ENCODE measurements at regions not wholly inside any gene's neighbourhood (a gene's known extent, or its start where the extent isn't known, plus 50 kb on each side); places are given as distances from the start of the nearest gene placed in this dataset.

DNA sequence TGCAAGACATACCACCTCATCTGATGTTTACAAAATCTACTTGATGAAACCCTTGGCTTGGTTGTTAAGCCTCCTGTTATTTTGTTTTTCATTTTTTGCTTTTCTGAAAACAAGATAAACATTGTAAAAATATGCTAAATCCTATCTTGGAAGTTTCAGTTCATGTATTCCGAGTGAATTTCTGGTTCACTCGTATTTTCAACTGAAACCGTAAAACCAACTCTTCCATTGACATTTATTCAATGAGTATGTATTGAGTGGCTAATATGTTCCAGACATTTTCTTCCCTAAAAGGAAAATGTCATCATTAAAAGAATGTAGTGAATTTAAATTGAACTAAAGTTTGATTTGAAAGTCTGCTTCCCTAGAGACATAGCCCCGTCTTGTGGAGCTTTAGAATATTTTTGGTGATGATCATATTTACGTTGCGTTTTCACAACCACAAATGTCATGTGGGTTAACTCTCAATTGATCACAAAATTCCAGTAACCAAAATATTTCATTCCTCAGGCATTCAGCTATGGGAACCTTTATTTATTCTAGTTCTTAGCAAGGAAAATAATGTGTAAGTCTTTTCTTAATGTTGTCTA lies 204.2 kb downstream of the MBD2 start:
- Histone ChIP-seq H4K20me1 (ENCODE audit: control insufficient read depth, insufficient read depth, low read length, poor library complexity, severe bottlenecking) (no peaks in the 10 kb centered on the region), H2AFZ (ENCODE audit: insufficient read depth, low read depth, low read length, poor library complexity, severe bottlenecking) (no peak overlapping the region), H3K4me1 (ENCODE audit: control insufficient read depth in 2 of 2, insufficient read depth in 2 of 2, low read length in 2 of 2) (no peaks in the 10 kb centered on the region), H3K4me3 (ENCODE audit: control extremely low read depth in 1 of 5, extremely low read depth in 1 of 5, insufficient read depth in 1 of 5, low read depth in 2 of 5, low read length in 4 of 5) (no peak overlapping the region), H3K27me3 (replicated peaks in 1 of 4; ENCODE audit: control extremely low read depth in 1 of 4, control insufficient read depth in 3 of 4, insufficient read depth in 4 of 4, low read length in 3 of 4) (no peaks in the 10 kb centered on the region), H3K27ac (ENCODE audit: low read length in 2 of 2) (no peak overlapping the region), H3K4me2 (replicated peaks; ENCODE audit: low read depth, low read length, poor library complexity, severe bottlenecking) (no peak overlapping the region), H3K36me3 (replicated peaks in 1 of 2; ENCODE audit: control extremely low read depth in 1 of 2, control insufficient read depth in 1 of 2, extremely low read depth in 1 of 2, insufficient read depth in 2 of 2, low read length in 1 of 2) (no peaks in the 10 kb centered on the region), H3K9me3 (ENCODE audit: control extremely low read depth in 1 of 3, control insufficient read depth in 2 of 3, insufficient read depth in 1 of 3, low read length in 2 of 3) (no peaks in the 10 kb centered on the region), H3K9ac (ENCODE audit: low read length) (no peak overlapping the region), H3K79me2 (ENCODE audit: control insufficient read depth, insufficient read depth, low read length) (no peaks in the 10 kb centered on the region)
- no peak for ATAC-seq (ENCODE audit: low read depth)
- WGBS (ENCODE audit: insufficient coverage), result no CpG with 5 or more reads among the region's 6 CpGs
- no peak overlapping the region for H3K27ac Mint-ChIP-seq
- no peaks in the 10 kb centered on the region for H3K4me1 Mint-ChIP-seq
- H3K27me3 Mint-ChIP-seq, result peaks cover 9% of the 10 kb centered on the region
- H3K9me3 Mint-ChIP-seq (ENCODE audit: insufficient read depth), result no peaks in the 10 kb centered on the region
- POLR2A ChIA-PET, result no interaction called here
- no peak for DNase-seq
- no peak overlapping the region for H3K4me3 Mint-ChIP-seq
- TF ChIP-seq EZH2 (IDR thresholded peaks at IDR 0.05; ENCODE audit: borderline replicate concordance, insufficient read depth, low read depth, low read length, poor library complexity, severe bottlenecking), result no peak
- TF ChIP-seq, protein P1, sequence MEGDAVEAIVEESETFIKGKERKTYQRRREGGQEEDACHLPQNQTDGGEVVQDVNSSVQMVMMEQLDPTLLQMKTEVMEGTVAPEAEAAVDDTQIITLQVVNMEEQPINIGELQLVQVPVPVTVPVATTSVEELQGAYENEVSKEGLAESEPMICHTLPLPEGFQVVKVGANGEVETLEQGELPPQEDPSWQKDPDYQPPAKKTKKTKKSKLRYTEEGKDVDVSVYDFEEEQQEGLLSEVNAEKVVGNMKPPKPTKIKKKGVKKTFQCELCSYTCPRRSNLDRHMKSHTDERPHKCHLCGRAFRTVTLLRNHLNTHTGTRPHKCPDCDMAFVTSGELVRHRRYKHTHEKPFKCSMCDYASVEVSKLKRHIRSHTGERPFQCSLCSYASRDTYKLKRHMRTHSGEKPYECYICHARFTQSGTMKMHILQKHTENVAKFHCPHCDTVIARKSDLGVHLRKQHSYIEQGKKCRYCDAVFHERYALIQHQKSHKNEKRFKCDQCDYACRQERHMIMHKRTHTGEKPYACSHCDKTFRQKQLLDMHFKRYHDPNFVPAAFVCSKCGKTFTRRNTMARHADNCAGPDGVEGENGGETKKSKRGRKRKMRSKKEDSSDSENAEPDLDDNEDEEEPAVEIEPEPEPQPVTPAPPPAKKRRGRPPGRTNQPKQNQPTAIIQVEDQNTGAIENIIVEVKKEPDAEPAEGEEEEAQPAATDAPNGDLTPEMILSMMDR (IDR thresholded peaks at IDR 0.05), result no peak
- intact Hi-C loops (cut with micrococcal nuclease), result no loop called here
- CTCF ChIA-PET, result no interaction called here

DNA sequence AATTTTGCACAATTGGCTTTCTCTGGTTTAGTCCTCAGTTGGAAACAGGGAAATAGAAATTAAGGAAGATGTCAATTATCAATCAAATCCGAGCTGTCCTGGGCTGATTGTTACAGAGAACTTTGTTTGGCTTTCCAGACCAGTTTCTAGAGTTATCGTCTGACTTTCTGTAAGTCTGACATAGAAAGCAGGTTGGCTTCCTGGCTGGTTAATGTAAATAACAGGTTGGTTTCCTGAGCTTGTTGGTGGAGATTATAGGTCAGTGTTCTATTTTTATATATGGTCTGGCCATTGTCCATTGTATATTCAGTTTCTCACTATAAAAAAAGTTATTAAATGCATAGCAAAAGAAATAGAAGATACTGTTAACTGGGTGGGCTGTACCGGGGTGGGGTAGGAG lies 204.8 kb downstream of the MBD2 start:
- no peaks in the 10 kb centered on the region for H4K20me1 ChIP-seq (ENCODE audit: control insufficient read depth, insufficient read depth, low read length, poor library complexity, severe bottlenecking)
- no peaks in the 10 kb centered on the region for H3K36me3 ChIP-seq (replicated peaks in 1 of 2; ENCODE audit: control extremely low read depth in 1 of 2, control insufficient read depth in 1 of 2, extremely low read depth in 1 of 2, insufficient read depth in 2 of 2, low read length in 1 of 2)
- Mint-ChIP-seq H3K9me3 (ENCODE audit: insufficient read depth) (no peaks in the 10 kb centered on the region), H3K4me1 (no peaks in the 10 kb centered on the region), H3K27ac (no peak overlapping the region), H3K27me3 (peaks cover 9% of the 10 kb centered on the region), H3K4me3 (no peak overlapping the region)
- no peak overlapping the region for H3K27ac ChIP-seq (ENCODE audit: low read length in 2 of 2)
- H3K27me3 ChIP-seq (replicated peaks in 1 of 4; ENCODE audit: control extremely low read depth in 1 of 4, control insufficient read depth in 3 of 4, insufficient read depth in 4 of 4, low read length in 3 of 4), result no peaks in the 10 kb centered on the region
- no peak overlapping the region for H3K9ac ChIP-seq (ENCODE audit: low read length)
- no peak for ATAC-seq (ENCODE audit: low read depth)
- no peak for TF ChIP-seq EZH2 (IDR thresholded peaks at IDR 0.05; ENCODE audit: borderline replicate concordance, insufficient read depth, low read depth, low read length, poor library complexity, severe bottlenecking)
- TF ChIP-seq, protein P1 (IDR thresholded peaks at IDR 0.05), result no peak
- H3K4me2 ChIP-seq (replicated peaks; ENCODE audit: low read depth, low read length, poor library complexity, severe bottlenecking), result no peak overlapping the region
- ChIA-PET POLR2A (no interaction called here), CTCF (no interaction called here)
- H3K9me3 ChIP-seq (ENCODE audit: control extremely low read depth in 1 of 3, control insufficient read depth in 2 of 3, insufficient read depth in 1 of 3, low read length in 2 of 3), result no peaks in the 10 kb centered on the region
- intact Hi-C loops (cut with micrococcal nuclease), result no loop called here
- H3K79me2 ChIP-seq (ENCODE audit: control insufficient read depth, insufficient read depth, low read length), result no peaks in the 10 kb centered on the region
- no peaks in the 10 kb centered on the region for H3K4me1 ChIP-seq (ENCODE audit: control insufficient read depth in 2 of 2, insufficient read depth in 2 of 2, low read length in 2 of 2)
- H2AFZ ChIP-seq (ENCODE audit: insufficient read depth, low read depth, low read length, poor library complexity, severe bottlenecking), result no peak overlapping the region
- 79% methylated on average over 2 of the region's 3 CpGs for WGBS (ENCODE audit: insufficient coverage)
- DNase-seq, result no peak
- H3K4me3 ChIP-seq (ENCODE audit: control extremely low read depth in 1 of 5, extremely low read depth in 1 of 5, insufficient read depth in 1 of 5, low read depth in 2 of 5, low read length in 4 of 5), result no peak overlapping the region

Measured in B cell (primary cell).